WTC11 (cell line): ENCODE measurements at regions not wholly inside any gene's neighbourhood (a gene's known extent, or its start where the extent isn't known, plus 50 kb on each side); places are given as distances from the start of the nearest gene placed in this dataset.

Source experiments
- CTCF ChIP-seq: fragments of 200-600 bp; IDR thresholded peaks from 2 replicates; pipeline ENCODE4 v1.8.0; 2022; ENCODE audit warnings: antibody characterized with exemption
- FOXJ3 ChIP-seq: sonication (generic); formaldehyde crosslinking; IDR thresholded peaks from 2 replicates; pipeline ENCODE4 v1.9.0; 2021; ENCODE audit warnings: missing genetic modification reagents, mild to moderate bottlenecking, borderline replicate concordance
- SP1 ChIP-seq: sonication (generic); formaldehyde crosslinking; conservative IDR thresholded peaks from 2 replicates; pipeline ENCODE4 v1.8.1; 2022; ENCODE audit warnings: missing genetic modification reagents

- TF ChIP-seq FOXJ3 (CRISPR knock-in tag) (no peak), CTCF (no peak), SP1 (CRISPR knock-in tag) (no peak)
These were observed 274.4 kb upstream of the HDAC4 start for GRCh38 chr2:239674981-239675825.
